HG03045 (cell line): ENCODE measurements at regions not wholly inside any gene's neighbourhood (a gene's known extent, or its start where the extent isn't known, plus 50 kb on each side); places are given as distances from the start of the nearest gene placed in this dataset.
A peak's percentile ranks its signal among the peaks of the same experiment; 100 is the strongest.

Source experiments
- ATAC-seq: cut with Tn5 transposase; IDR thresholded peaks from one replicate; pipeline ENCODE4 v1.9.1; 2021; ENCODE audit warnings: mild to moderate bottlenecking, moderate library complexity; ENCODE audit not compliant: unreplicated experiment

- no peak for ATAC-seq
Observed at GRCh38 chr4:4775493-4776004, 83.9 kb upstream of the MSX1 start.

- no peak for ATAC-seq
Observed at GRCh38 chr4:4772534-4772933, 86.9 kb upstream of the MSX1 start.

- ATAC-seq: no peak
Observed at GRCh38 chr4:4771160-4771559, 88.3 kb upstream of the MSX1 start.

- no peak for ATAC-seq
Observed at GRCh38 chr4:4770610-4771009, 88.9 kb upstream of the MSX1 start.

GRCh38 chr4:4766564-4766963 lies 92.9 kb upstream of the MSX1 start:
- no peak for ATAC-seq

GRCh38 chr4:4765811-4766210 lies 93.7 kb upstream of the MSX1 start:
- no peak for ATAC-seq

- ATAC-seq: no peak
Observed at GRCh38 chr4:4764558-4764905, 94.9 kb upstream of the MSX1 start.

GRCh38 chr4:4763822-4764557 lies 95.5 kb upstream of the MSX1 start:
- ATAC-seq: no peak

- ATAC-seq: peak; percentile 92
Observed at GRCh38 chr4:4762909-4763821, 96.3 kb upstream of the MSX1 start.

GRCh38 chr4:4762300-4762699 lies 97.2 kb upstream of the MSX1 start:
- no peak for ATAC-seq

GRCh38 chr4:4761128-4761982 lies 98.1 kb upstream of the MSX1 start:
- ATAC-seq: no peak

GRCh38 chr4:4759883-4760282 lies 99.6 kb upstream of the MSX1 start:
- ATAC-seq: no peak

GRCh38 chr4:4759232-4759631 lies 100.2 kb upstream of the MSX1 start:
- no peak for ATAC-seq

GRCh38 chr4:4758681-4759080 lies 100.8 kb upstream of the MSX1 start:
- ATAC-seq: peak; percentile 39

- no peak for ATAC-seq
Observed at GRCh38 chr4:4755306-4755705, 104.2 kb upstream of the MSX1 start.

- ATAC-seq: no peak
Observed at GRCh38 chr4:4754641-4755040, 104.8 kb upstream of the MSX1 start.

GRCh38 chr4:4753643-4754042 lies 105.8 kb upstream of the MSX1 start:
- ATAC-seq: no peak

GRCh38 chr4:4752576-4753401 lies 106.7 kb upstream of the MSX1 start:
- no peak for ATAC-seq

- ATAC-seq: no peak
Observed at GRCh38 chr4:4752025-4752424, 107.4 kb upstream of the MSX1 start.

- no peak for ATAC-seq
Observed at GRCh38 chr4:4750187-4750586, 109.3 kb upstream of the MSX1 start.
